HEK293 (cell line): ENCODE measurements at regions not wholly inside any gene's neighbourhood (a gene's known extent, or its start where the extent isn't known, plus 50 kb on each side); places are given as distances from the start of the nearest gene placed in this dataset.

Experiments
- CTCF ChIA-PET: fragments of 350-600 bp; formaldehyde crosslinking; extraction: SDS; loops from one replicate; lab custom pipeline; 2021; ENCODE audit warnings: antibody characterized with exemption; lab: Yijun Ruan, JAX
- POLR2A ChIA-PET: fragments of 300-600 bp; formaldehyde crosslinking; extraction: SDS; loops from one replicate; lab custom pipeline; 2020; ENCODE audit warnings: antibody characterized with exemption, inconsistent platforms; lab: Yijun Ruan, JAX
- H3K27ac ChIP-seq: fragments of 200-500 bp; sonication (Bioruptor generic); 2 replicates; pipeline ENCODE4 v1.5.1; 2014; ENCODE audit warnings: low read depth, low read length, control low read depth, inconsistent platforms; ENCODE audit errors: extremely low read depth
- H3K36me3 ChIP-seq, 2 experiments: fragments of 200-500 bp in 1 of 2; sonication (Bioruptor generic) in 1 of 2; 1 replicate in 1 of 2; 2 replicates in 1 of 2; pipeline ENCODE4 v1.5.1; 2014 to 2017; ENCODE audit warnings: inconsistent platforms in 2 of 2, low read length in 2 of 2; ENCODE audit not compliant: control insufficient read depth in 2 of 2, insufficient read depth in 1 of 2
- H3K4me1 ChIP-seq: fragments of 200-500 bp; sonication (Bioruptor generic); 2 replicates; pipeline ENCODE4 v1.5.1; 2014; ENCODE audit warnings: mild to moderate bottlenecking, low read length, inconsistent platforms; ENCODE audit not compliant: control insufficient read depth, insufficient read depth
- H3K4me3 ChIP-seq: 2 replicates; pipeline ENCODE4 v1.5.1; 2011; ENCODE audit warnings: low read depth, mild to moderate bottlenecking, control low read depth, low read length, moderate library complexity
- H3K9me3 ChIP-seq: fragments of 200-500 bp; sonication (Bioruptor generic); 2 replicates; pipeline ENCODE4 v1.5.1; 2014; ENCODE audit warnings: low read depth, low read length, inconsistent platforms; ENCODE audit not compliant: control insufficient read depth, insufficient read depth
- FEZF1 ChIP-seq: fragments of 450-650 bp; formaldehyde crosslinking; IDR thresholded peaks from 2 replicates; pipeline ENCODE4 v1.5.1; 2016; ENCODE audit warnings: missing biosample characterization, missing genetic modification characterization
- GLI4 ChIP-seq: fragments of 450-650 bp; formaldehyde crosslinking; IDR thresholded peaks from 2 replicates; pipeline ENCODE4 v1.5.1; 2016; ENCODE audit warnings: missing biosample characterization, missing genetic modification characterization
- HOXA7 ChIP-seq: sonication (generic); formaldehyde crosslinking; IDR thresholded peaks from 2 replicates; pipeline ENCODE4 v1.8.1; 2022; ENCODE audit warnings: missing genetic modification reagents, borderline replicate concordance
- MYNN ChIP-seq: fragments of 450-650 bp; formaldehyde crosslinking; IDR thresholded peaks from 2 replicates; pipeline ENCODE4 v1.5.1; 2016; ENCODE audit warnings: missing biosample characterization, missing genetic modification characterization, borderline replicate concordance
- SP2 ChIP-seq: fragments of 450-650 bp; formaldehyde crosslinking; IDR thresholded peaks from 2 replicates; pipeline ENCODE4 v1.5.1; 2016; ENCODE audit warnings: missing biosample characterization, missing genetic modification characterization
- SP7 ChIP-seq: fragments of 450-650 bp; formaldehyde crosslinking; IDR thresholded peaks from 2 replicates; pipeline ENCODE4 v1.5.1; 2016; ENCODE audit warnings: missing biosample characterization, missing genetic modification characterization
- TRIM28 ChIP-seq: IDR thresholded peaks from 2 replicates; pipeline ENCODE4 v1.6.1; 2011; ENCODE audit warnings: low read length, control low read depth, borderline replicate concordance
- ZBTB10 ChIP-seq: fragments of 450-650 bp; formaldehyde crosslinking; IDR thresholded peaks from 2 replicates; pipeline ENCODE4 v1.5.1; 2016; ENCODE audit warnings: missing biosample characterization, missing genetic modification characterization
- ZBTB20 ChIP-seq: fragments of 450-650 bp; formaldehyde crosslinking; IDR thresholded peaks from 2 replicates; pipeline ENCODE4 v1.5.1; 2016; ENCODE audit warnings: missing biosample characterization, missing genetic modification characterization
- ZBTB48 ChIP-seq: fragments of 450-650 bp; formaldehyde crosslinking; IDR thresholded peaks from 2 replicates; pipeline ENCODE4 v1.5.1; 2016; ENCODE audit warnings: missing biosample characterization, missing genetic modification characterization
- ZEB2 ChIP-seq: fragments of 450-650 bp; formaldehyde crosslinking; IDR thresholded peaks from 2 replicates; pipeline ENCODE4 v1.5.1; 2016; ENCODE audit warnings: missing biosample characterization, missing genetic modification characterization
- ZFP37 ChIP-seq: fragments of 450-650 bp; formaldehyde crosslinking; IDR thresholded peaks from 2 replicates; pipeline ENCODE4 v1.5.1; 2016; ENCODE audit warnings: missing biosample characterization, missing genetic modification characterization
- ZIC2 ChIP-seq: fragments of 450-650 bp; formaldehyde crosslinking; IDR thresholded peaks from 2 replicates; pipeline ENCODE4 v1.5.1; 2016; ENCODE audit warnings: missing biosample characterization, missing genetic modification characterization
- ZNF121 ChIP-seq: fragments of 450-650 bp; formaldehyde crosslinking; IDR thresholded peaks from 2 replicates; pipeline ENCODE4 v1.5.1; 2016; ENCODE audit warnings: missing biosample characterization, missing genetic modification characterization
- ZNF138 ChIP-seq: fragments of 450-650 bp; formaldehyde crosslinking; IDR thresholded peaks from 2 replicates; pipeline ENCODE4 v1.5.1; 2016; ENCODE audit warnings: missing biosample characterization, missing genetic modification characterization, borderline replicate concordance
- ZNF202 ChIP-seq: fragments of 450-650 bp; formaldehyde crosslinking; IDR thresholded peaks from 2 replicates; pipeline ENCODE4 v1.5.1; 2016; ENCODE audit warnings: missing biosample characterization, missing genetic modification characterization, borderline replicate concordance
- ZNF211 ChIP-seq: fragments of 450-650 bp; formaldehyde crosslinking; IDR thresholded peaks from 2 replicates; pipeline ENCODE4 v1.5.1; 2016; ENCODE audit warnings: low read depth, missing biosample characterization, missing genetic modification characterization
- ZNF214 ChIP-seq: fragments of 450-650 bp; formaldehyde crosslinking; IDR thresholded peaks from 2 replicates; pipeline ENCODE4 v1.5.1; 2017; ENCODE audit warnings: missing biosample characterization, mild to moderate bottlenecking, missing genetic modification characterization, borderline replicate concordance
- ZNF239 ChIP-seq: fragments of 450-650 bp; formaldehyde crosslinking; IDR thresholded peaks from 2 replicates; pipeline ENCODE4 v1.5.1; 2016; ENCODE audit warnings: missing biosample characterization, missing genetic modification characterization
- ZNF292 ChIP-seq: fragments of 450-650 bp; formaldehyde crosslinking; IDR thresholded peaks from 2 replicates; pipeline ENCODE4 v1.5.1; 2016; ENCODE audit warnings: low read depth, missing biosample characterization, missing genetic modification characterization, borderline replicate concordance
- ZNF37A ChIP-seq: fragments of 450-650 bp; IDR thresholded peaks from 2 replicates; pipeline ENCODE4 v1.5.1; 2018; ENCODE audit warnings: missing biosample characterization, missing genetic modification characterization
- ZNF391 ChIP-seq: fragments of 450-650 bp; formaldehyde crosslinking; IDR thresholded peaks from 2 replicates; pipeline ENCODE4 v1.5.1; 2016; ENCODE audit warnings: low read depth, missing biosample characterization, missing genetic modification characterization, borderline replicate concordance
- ZNF394 ChIP-seq: fragments of 450-650 bp; formaldehyde crosslinking; IDR thresholded peaks from 2 replicates; pipeline ENCODE4 v1.5.1; 2016; ENCODE audit warnings: missing biosample characterization, missing genetic modification characterization, mild to moderate bottlenecking, moderate library complexity, borderline replicate concordance
- ZNF404 ChIP-seq: fragments of 450-650 bp; formaldehyde crosslinking; IDR thresholded peaks from 2 replicates; pipeline ENCODE4 v1.5.1; 2017; ENCODE audit warnings: missing biosample characterization, missing genetic modification characterization
- ZNF426 ChIP-seq: fragments of 450-650 bp; formaldehyde crosslinking; IDR thresholded peaks from 2 replicates; pipeline ENCODE4 v1.5.1; 2017; ENCODE audit warnings: missing biosample characterization, missing genetic modification characterization, mild to moderate bottlenecking, inconsistent platforms, moderate library complexity
- ZNF558 ChIP-seq: fragments of 450-650 bp; formaldehyde crosslinking; IDR thresholded peaks from 2 replicates; pipeline ENCODE4 v1.5.1; 2016; ENCODE audit warnings: missing biosample characterization, missing genetic modification characterization
- ZNF610 ChIP-seq: fragments of 450-650 bp; formaldehyde crosslinking; IDR thresholded peaks from 2 replicates; pipeline ENCODE4 v1.5.1; 2016; ENCODE audit warnings: missing biosample characterization, missing genetic modification characterization, borderline replicate concordance
- ZNF830 ChIP-seq: fragments of 450-650 bp; IDR thresholded peaks from 2 replicates; pipeline ENCODE4 v1.5.0; 2018; ENCODE audit warnings: missing biosample characterization, missing genetic modification characterization, low read depth, mild to moderate bottlenecking, moderate library complexity
- ZSCAN4 ChIP-seq: fragments of 450-650 bp; formaldehyde crosslinking; IDR thresholded peaks from 2 replicates; pipeline ENCODE4 v1.5.1; 2017; ENCODE audit warnings: missing biosample characterization, missing genetic modification characterization

- Histone ChIP-seq H3K27ac (no peak overlapping the region), H3K4me1 (no peaks in the 10 kb centered on the region), H3K36me3 (no peaks in the 10 kb centered on the region)
- POLR2A ChIA-PET = no interaction called here
- TF ChIP-seq ZSCAN4 (tag by site-specific recombination) (no peak), ZEB2 (tag by site-specific recombination) (no peak), SP2 (tag by site-specific recombination) (no peak), ZNF239 (tag by site-specific recombination) (no peak), ZNF404 (tag by site-specific recombination) (no peak), ZNF610 (tag by site-specific recombination) (no peak), MYNN (no peak), ZNF202 (no peak), ZNF830 (tag by site-specific recombination) (no peak), SP7 (tag by site-specific recombination) (no peak), ZIC2 (tag by site-specific recombination) (no peak)
- TF ChIP-seq, all 188 proteins: peak for 0
- Histone ChIP-seq H3K9me3 (no peaks in the 10 kb centered on the region), H3K4me3 (no peak overlapping the region)
- CTCF ChIA-PET = interaction anchor here (0.6 to 2.6 kb wide), 4 partner anchors 87 to 262 kb away, joined by 3 to 11 read pairs (median 3); partner anchors contain the start of gene DKK1
Observed at GRCh38 chr10:52570490-52570889, 202.1 kb downstream of the MBL2 start.

GRCh38 chr10:52571018-52571417, 201.6 kb downstream of the MBL2 start:
- TF ChIP-seq ZNF211 (no peak), FEZF1 (tag by site-specific recombination) (no peak), HOXA7 (CRISPR knock-in tag) (no peak), ZNF121 (tag by site-specific recombination) (no peak), ZNF138 (tag by site-specific recombination) (no peak), ZNF214 (no peak)

GRCh38 chr10:52571516-52572182, 200.9 kb downstream of the MBL2 start:
- H3K36me3 ChIP-seq = no peaks in the 10 kb centered on the region
- CTCF ChIA-PET = interaction anchor here (0.6 to 2.6 kb wide), 4 partner anchors 10 to 264 kb away, joined by 3 to 11 read pairs (median 4); no protein-coding TSS in a partner anchor
- H3K9me3 ChIP-seq = no peaks in the 10 kb centered on the region
- POLR2A ChIA-PET = no interaction called here
- no peaks in the 10 kb centered on the region for H3K4me1 ChIP-seq
- no peak overlapping the region for H3K4me3 ChIP-seq
- no peak overlapping the region for H3K27ac ChIP-seq
- TF ChIP-seq ZNF292 (tag by site-specific recombination) (no peak), ZFP37 (tag by site-specific recombination) (no peak), ZNF394 (no peak), ZNF426 (tag by site-specific recombination) (no peak), ZBTB10 (no peak), ZBTB48 (no peak), ZBTB20 (tag by site-specific recombination) (no peak), ZNF391 (tag by site-specific recombination) (no peak), GLI4 (no peak), TRIM28 (no peak), ZNF558 (tag by site-specific recombination) (no peak), ZNF37A (tag by site-specific recombination) (no peak)

More at GRCh38 chr10:52571018-52571417, 201.6 kb downstream of the MBL2 start:
- Histone ChIP-seq H3K36me3 (no peaks in the 10 kb centered on the region), H3K9me3 (no peaks in the 10 kb centered on the region), H3K27ac (no peak overlapping the region), H3K4me1 (no peaks in the 10 kb centered on the region), H3K4me3 (no peak overlapping the region)
- CTCF ChIA-PET = interaction anchor here (0.6 to 2.6 kb wide), 2 partner anchors 83 to 263 kb away, joined by 3 to 11 read pairs; no protein-coding TSS in a partner anchor
- POLR2A ChIA-PET = no interaction called here
